Neuronal stem cell (in vitro differentiated cells): ENCODE measurements at regions not wholly inside any gene's neighbourhood (a gene's known extent, or its start where the extent isn't known, plus 50 kb on each side); places are given as distances from the start of the nearest gene placed in this dataset.
"Not testable (repeated sequence)": the region's sequence is repeated elsewhere in the genome, so short reads cannot be mapped to it uniquely, and the experiment has no call there.

Experiments
- DNase-seq: peaks from one replicate; pipeline ENCODE4 v3.0.0-alpha.2; 2013; ENCODE audit warnings: low spot score
- H2AFZ ChIP-seq: one replicate; pipeline ENCODE4 v1.6.1; 2013; ENCODE audit warnings: mild to moderate bottlenecking, low read length, inconsistent platforms
- H2AK5ac ChIP-seq: 2 replicates; pipeline ENCODE4 v1.6.1; 2013; ENCODE audit warnings: low read depth, mild to moderate bottlenecking, inconsistent platforms, low read length, moderate library complexity, mixed read lengths
- H2BK120ac ChIP-seq: 2 replicates; pipeline ENCODE4 v1.6.1; 2013; ENCODE audit warnings: low read depth, mild to moderate bottlenecking, inconsistent platforms, low read length, moderate library complexity, mixed read lengths
- H2BK12ac ChIP-seq: one replicate; pipeline ENCODE4 v1.6.1; 2013; ENCODE audit warnings: low read length, inconsistent platforms
- H2BK15ac ChIP-seq: 2 replicates; pipeline ENCODE4 v1.6.1; 2013; ENCODE audit warnings: mild to moderate bottlenecking, low read length, inconsistent platforms, mixed read lengths
- H2BK5ac ChIP-seq: one replicate; pipeline ENCODE4 v1.6.1; 2013; ENCODE audit warnings: inconsistent platforms, mild to moderate bottlenecking, low read length, moderate library complexity
- H3K14ac ChIP-seq: one replicate; pipeline ENCODE4 v1.6.1; 2013; ENCODE audit warnings: low read length, inconsistent platforms
- H3K18ac ChIP-seq: 2 replicates; pipeline ENCODE4 v1.6.1; 2013; ENCODE audit warnings: low read length, inconsistent platforms
- H3K23ac ChIP-seq: 2 replicates; pipeline ENCODE4 v1.6.1; 2013; ENCODE audit warnings: low read depth, mild to moderate bottlenecking, mixed read lengths, low read length, inconsistent platforms; ENCODE audit not compliant: poor library complexity
- H3K27ac ChIP-seq: replicated peaks from 3 replicates; pipeline ENCODE4 v1.5.1; 2013; ENCODE audit warnings: low read length, inconsistent platforms
- H3K27me3 ChIP-seq, 3 experiments: 2 replicates each; pipeline ENCODE4 v1.6.1; 2013; ENCODE audit warnings: low read length in 3 of 3, mild to moderate bottlenecking in 2 of 3, inconsistent platforms in 1 of 3, low read depth in 1 of 3, mixed read lengths in 1 of 3, moderate library complexity in 1 of 3; ENCODE audit not compliant: control insufficient read depth in 3 of 3, insufficient read depth in 3 of 3
- H3K36me3 ChIP-seq, 2 donors: replicated peaks in 1 of 2; 2 replicates each; pipeline ENCODE4 v1.6.1; 2013; ENCODE audit warnings: low read length in 2 of 2; ENCODE audit not compliant: control insufficient read depth in 2 of 2, insufficient read depth in 2 of 2
- H3K4ac ChIP-seq: 2 replicates; pipeline ENCODE4 v1.6.1; 2013; ENCODE audit warnings: inconsistent platforms, mild to moderate bottlenecking, low read length, moderate library complexity
- H3K4me1 ChIP-seq, 2 donors: 1 replicate in 1 of 2; 2 replicates in 1 of 2; pipeline ENCODE4 v1.6.1; 2013; ENCODE audit warnings: low read length in 2 of 2, low read depth in 1 of 2; ENCODE audit not compliant: control insufficient read depth in 2 of 2, insufficient read depth in 1 of 2
- H3K4me2 ChIP-seq: one replicate; pipeline ENCODE4 v1.6.1; 2013; ENCODE audit warnings: mild to moderate bottlenecking, low read length, inconsistent platforms; ENCODE audit not compliant: insufficient read depth, poor library complexity, severe bottlenecking
- H3K4me3 ChIP-seq, 2 donors: 2 replicates each; pipeline ENCODE4 v1.5.1; 2013; ENCODE audit warnings: low read length in 2 of 2, mild to moderate bottlenecking in 2 of 2, inconsistent platforms in 1 of 2, moderate library complexity in 1 of 2
- H3K79me1 ChIP-seq: one replicate; pipeline ENCODE4 v1.6.1; 2013; ENCODE audit warnings: low read depth, mild to moderate bottlenecking, inconsistent platforms, low read length, moderate library complexity
- H3K9ac ChIP-seq: one replicate; pipeline ENCODE4 v1.6.1; 2013; ENCODE audit warnings: mild to moderate bottlenecking, low read depth, low read length, inconsistent platforms; ENCODE audit not compliant: poor library complexity
- H3K9me3 ChIP-seq, 2 donors: replicated peaks in 1 of 2; 2 replicates each; pipeline versions ENCODE3 to v1.6.1; 2013; ENCODE audit warnings: low read length in 2 of 2, mild to moderate bottlenecking in 2 of 2, inconsistent platforms in 1 of 2, low read depth in 1 of 2, mixed read lengths in 1 of 2, moderate library complexity in 1 of 2; ENCODE audit not compliant: control insufficient read depth in 2 of 2, insufficient read depth in 1 of 2
- H4K8ac ChIP-seq: one replicate; pipeline ENCODE4 v1.6.1; 2013; ENCODE audit warnings: low read depth, mild to moderate bottlenecking, inconsistent platforms, low read length, moderate library complexity
- H4K91ac ChIP-seq: one replicate; pipeline ENCODE4 v1.6.1; 2013; ENCODE audit warnings: low read length, low read depth, mild to moderate bottlenecking, inconsistent platforms; ENCODE audit not compliant: poor library complexity
- WGBS, 2 donors: extraction: QIAGEN DNeasy Blood & Tissue Kit; methylation state at CpG; one replicate each; pipeline ENCODE4 v1.1.7; 2013; ENCODE audit warnings: missing lambda C conversion rate in 2 of 2, mixed read lengths in 1 of 2; ENCODE audit not compliant: insufficient read length in 2 of 2, insufficient replicate concordance in 1 of 2; ENCODE audit errors: extremely low coverage in 2 of 2; 5-methylcytosine and 5-hydroxymethylcytosine counted together

- not testable (repeated sequence) for H3K23ac ChIP-seq, H3K79me1 ChIP-seq, H3K27ac ChIP-seq, H2BK12ac ChIP-seq, H3K27me3 ChIP-seq, H3K4me1 ChIP-seq, H2AFZ ChIP-seq, H2BK15ac ChIP-seq, H3K9me3 ChIP-seq, H3K36me3 ChIP-seq, DNase-seq, H2BK120ac ChIP-seq, H4K91ac ChIP-seq, H2BK5ac ChIP-seq, H3K4me2 ChIP-seq, H4K8ac ChIP-seq, H3K14ac ChIP-seq, H3K18ac ChIP-seq, H2AK5ac ChIP-seq, H3K4me3 ChIP-seq, H3K9ac ChIP-seq, H3K4ac ChIP-seq
- WGBS, 2 donors, result no CpG with 5 or more reads among the region's 1 CpG
Observed at GRCh38 chr5:164152539-164152938, 647.1 kb downstream of the MAT2B start.

- Histone ChIP-seq H3K18ac (no peak overlapping the region), H3K79me1 (no peaks in the 10 kb centered on the region), H3K36me3 (no peaks in the 10 kb centered on the region), H3K4ac (no peak overlapping the region), H3K27ac (no peak overlapping the region), H4K8ac (no peak overlapping the region), H2AK5ac (no peak overlapping the region), H3K4me2 (no peak overlapping the region), H3K14ac (no peak overlapping the region), H2BK15ac (no peak overlapping the region), H3K9ac (no peak overlapping the region), H3K27me3 (no peaks in the 10 kb centered on the region), H2AFZ (no peak overlapping the region), H3K4me1 (no peaks in the 10 kb centered on the region), H2BK120ac (no peak overlapping the region), H4K91ac (no peak overlapping the region), H2BK5ac (no peak overlapping the region), H3K9me3 (no peaks in the 10 kb centered on the region), H2BK12ac (no peak overlapping the region), H3K23ac (no peak overlapping the region), H3K4me3 (no peak overlapping the region)
- DNase-seq, result no peak
- WGBS, 2 donors, result no CpG with 5 or more reads among the region's 4 CpGs
Observed at GRCh38 chr5:164153469-164154172, 648.2 kb downstream of the MAT2B start.

- H3K27ac ChIP-seq, result no peak overlapping the region
- H3K79me1 ChIP-seq, result no peaks in the 10 kb centered on the region
- no peak overlapping the region for H3K18ac ChIP-seq
- H2BK12ac ChIP-seq, result no peak overlapping the region
- no peaks in the 10 kb centered on the region for H3K9me3 ChIP-seq
- no peak for DNase-seq
- WGBS, 2 donors, result no CpG with 5 or more reads among the region's 5 CpGs
- no peak overlapping the region for H3K4ac ChIP-seq
- H3K27me3 ChIP-seq, result peaks cover 0 to 2% (median 0%) of the 10 kb centered on the region in 3 experiments
- H3K36me3 ChIP-seq, result no peaks in the 10 kb centered on the region
- no peak overlapping the region for H3K23ac ChIP-seq
- H2BK120ac ChIP-seq, result no peak overlapping the region
- no peak overlapping the region for H3K4me3 ChIP-seq
- no peak overlapping the region for H2AFZ ChIP-seq
- H2BK5ac ChIP-seq, result no peak overlapping the region
- H2AK5ac ChIP-seq, result no peak overlapping the region
- H4K91ac ChIP-seq, result no peak overlapping the region
- H3K4me2 ChIP-seq, result no peak overlapping the region
- H3K4me1 ChIP-seq, result peaks cover 0 to 2% of the 10 kb centered on the region in 2 donors
- no peak overlapping the region for H3K9ac ChIP-seq
- H4K8ac ChIP-seq, result no peak overlapping the region
- H3K14ac ChIP-seq, result no peak overlapping the region
- H2BK15ac ChIP-seq, result no peak overlapping the region
Observed at GRCh38 chr5:164170814-164171213, 665.4 kb downstream of the MAT2B start.

- WGBS, 2 donors, result no CpG with 5 or more reads among the region's 2 CpGs
- no peak overlapping the region for H3K9ac ChIP-seq
- H2AK5ac ChIP-seq, result no peak overlapping the region
- no peaks in the 10 kb centered on the region for H3K9me3 ChIP-seq
- no peak overlapping the region for H3K18ac ChIP-seq
- no peak overlapping the region for H2BK120ac ChIP-seq
- H3K4ac ChIP-seq, result no peak overlapping the region
- H2BK15ac ChIP-seq, result no peak overlapping the region
- no peak overlapping the region for H4K8ac ChIP-seq
- H3K4me1 ChIP-seq, result peaks cover 0 to 2% of the 10 kb centered on the region in 2 donors
- no peak overlapping the region for H3K14ac ChIP-seq
- no peak overlapping the region for H2BK5ac ChIP-seq
- H3K79me1 ChIP-seq, result no peaks in the 10 kb centered on the region
- H3K4me3 ChIP-seq, result no peak overlapping the region
- H2BK12ac ChIP-seq, result no peak overlapping the region
- no peak for DNase-seq
- no peak overlapping the region for H4K91ac ChIP-seq
- H3K4me2 ChIP-seq, result no peak overlapping the region
- H3K27me3 ChIP-seq, result peaks cover 0 to 2% (median 0%) of the 10 kb centered on the region in 3 experiments
- no peak overlapping the region for H3K23ac ChIP-seq
- no peak overlapping the region for H3K27ac ChIP-seq
- no peak overlapping the region for H2AFZ ChIP-seq
- H3K36me3 ChIP-seq, result no peaks in the 10 kb centered on the region
Observed at GRCh38 chr5:164175083-164175482, 669.7 kb downstream of the MAT2B start.
